HG02798 (cell line): ENCODE measurements at regions not wholly inside any gene's neighbourhood (a gene's known extent, or its start where the extent isn't known, plus 50 kb on each side); places are given as distances from the start of the nearest gene placed in this dataset.

Experiments
- ATAC-seq: cut with Tn5 transposase; IDR thresholded peaks from one replicate; pipeline ENCODE4 v1.9.1; 2021; ENCODE audit warnings: mild to moderate bottlenecking; ENCODE audit not compliant: unreplicated experiment, poor library complexity

DNA sequence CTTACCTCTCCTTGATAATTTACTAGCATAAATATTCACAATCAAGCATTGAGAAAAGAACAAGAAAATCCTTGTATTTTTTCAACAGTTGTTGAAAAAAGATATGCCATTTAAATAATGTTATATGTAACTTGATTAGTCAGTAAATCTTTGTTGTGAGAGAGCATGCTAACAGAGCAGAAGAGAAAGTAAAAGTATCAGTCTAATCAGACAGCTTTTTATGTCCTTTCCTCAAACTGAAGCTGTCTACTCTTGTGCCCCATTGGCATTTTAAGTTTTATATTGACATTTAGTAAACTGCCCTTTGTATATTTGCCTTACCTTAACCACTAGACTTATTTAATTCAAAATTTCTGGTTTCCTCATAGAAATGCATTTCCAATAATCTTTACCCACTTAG lies 668.7 kb downstream of the OTOL1 start:
- no peak for ATAC-seq

GRCh38 chr3:162166543-162166942 lies 669.9 kb downstream of the OTOL1 start:
- ATAC-seq: no peak

DNA sequence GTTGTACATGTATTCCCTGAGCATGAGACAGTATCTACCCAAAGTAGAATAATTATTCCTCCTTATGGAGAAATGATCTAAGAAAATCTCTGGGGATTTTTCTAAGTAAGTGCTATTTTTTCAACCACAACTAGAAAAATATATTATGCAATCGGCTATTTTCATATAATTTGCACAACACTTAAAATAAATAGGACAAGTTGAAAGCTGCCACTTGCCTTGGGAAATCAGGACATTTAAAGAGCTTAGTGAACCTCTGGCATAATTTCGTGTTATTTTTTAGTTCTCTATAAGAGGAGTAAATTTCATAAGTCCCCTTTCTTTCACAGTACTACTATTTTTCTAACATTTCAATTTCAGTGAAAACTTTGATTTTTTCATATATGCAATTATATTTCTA lies 672.1 kb downstream of the OTOL1 start:
- ATAC-seq: no peak

- ATAC-seq: peak; percentile 50
Observed at GRCh38 chr3:162170581-162170980, 674.0 kb downstream of the OTOL1 start.

GRCh38 chr3:162171970-162172369 lies 675.4 kb downstream of the OTOL1 start:
- no peak for ATAC-seq

DNA sequence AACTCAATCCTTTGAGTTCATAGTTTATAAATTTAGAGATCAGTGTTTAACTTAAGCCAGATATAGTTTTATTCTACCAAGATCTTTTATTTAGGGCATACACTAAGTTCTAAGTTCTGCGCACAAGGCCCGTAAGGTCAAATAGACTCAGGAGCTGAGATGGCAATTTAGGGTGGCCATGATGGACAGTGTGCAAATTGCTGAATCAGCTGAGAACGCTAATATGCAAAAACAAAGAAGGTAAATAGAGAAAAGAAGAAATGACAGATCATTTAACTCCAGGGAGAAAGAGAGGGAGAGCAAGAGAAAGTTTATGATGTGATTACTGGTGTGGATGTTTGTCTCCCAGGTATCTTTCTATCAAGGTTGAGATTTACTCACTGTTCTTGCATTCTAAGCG lies 678.5 kb downstream of the OTOL1 start:
- ATAC-seq: no peak

- no peak for ATAC-seq
Observed at GRCh38 chr3:162175878-162176277, 679.3 kb downstream of the OTOL1 start.

DNA sequence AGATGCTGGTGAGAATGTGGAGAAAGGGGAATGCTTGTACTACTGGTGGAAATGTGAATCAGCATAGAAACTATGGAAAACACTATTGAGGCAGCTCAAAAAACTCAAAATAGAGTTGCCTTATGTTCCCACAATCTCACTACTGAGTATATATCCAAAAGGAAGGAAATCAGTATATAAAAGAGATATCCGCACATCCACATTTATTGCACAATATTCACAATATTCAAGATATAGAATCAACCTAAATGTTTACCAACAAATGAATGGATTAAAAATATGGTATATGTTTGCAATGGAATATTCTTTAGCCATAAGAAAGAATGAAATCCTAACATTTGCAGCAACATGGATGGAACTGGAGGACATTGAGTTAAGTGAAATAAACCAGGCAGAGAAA lies 686.8 kb downstream of the OTOL1 start:
- ATAC-seq: no peak

DNA sequence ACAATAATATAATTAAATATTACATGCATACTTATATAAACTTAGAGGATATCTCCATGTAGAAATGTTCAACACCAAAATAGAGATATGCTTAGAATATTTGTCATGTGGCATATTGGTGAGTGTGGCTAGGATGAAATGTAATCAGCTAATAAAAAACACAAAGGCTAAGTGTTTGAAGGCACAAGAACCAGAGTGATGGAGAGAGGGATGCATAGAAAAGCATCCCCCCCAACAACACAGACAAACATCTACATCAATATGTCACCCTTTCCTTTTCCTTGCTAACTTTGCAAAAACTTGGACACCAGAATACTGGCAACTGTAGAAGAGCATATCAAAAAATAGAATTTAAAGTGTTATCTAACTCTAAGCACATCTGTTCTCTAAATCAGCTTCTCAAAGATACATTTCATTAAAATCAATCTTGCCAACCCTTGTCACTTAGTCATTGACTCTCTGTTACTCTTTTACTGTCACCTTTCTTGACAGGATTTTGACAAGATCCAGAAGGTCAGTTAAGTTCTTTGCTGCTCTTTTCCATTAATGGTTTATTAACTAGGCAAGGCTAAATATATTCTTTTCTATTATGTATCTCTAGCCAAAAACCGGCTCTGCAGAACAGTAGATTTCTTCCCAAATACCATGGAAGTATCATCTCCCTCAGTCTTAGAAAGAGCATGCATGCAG lies 695.9 kb downstream of the OTOL1 start:
- ATAC-seq: no peak

DNA sequence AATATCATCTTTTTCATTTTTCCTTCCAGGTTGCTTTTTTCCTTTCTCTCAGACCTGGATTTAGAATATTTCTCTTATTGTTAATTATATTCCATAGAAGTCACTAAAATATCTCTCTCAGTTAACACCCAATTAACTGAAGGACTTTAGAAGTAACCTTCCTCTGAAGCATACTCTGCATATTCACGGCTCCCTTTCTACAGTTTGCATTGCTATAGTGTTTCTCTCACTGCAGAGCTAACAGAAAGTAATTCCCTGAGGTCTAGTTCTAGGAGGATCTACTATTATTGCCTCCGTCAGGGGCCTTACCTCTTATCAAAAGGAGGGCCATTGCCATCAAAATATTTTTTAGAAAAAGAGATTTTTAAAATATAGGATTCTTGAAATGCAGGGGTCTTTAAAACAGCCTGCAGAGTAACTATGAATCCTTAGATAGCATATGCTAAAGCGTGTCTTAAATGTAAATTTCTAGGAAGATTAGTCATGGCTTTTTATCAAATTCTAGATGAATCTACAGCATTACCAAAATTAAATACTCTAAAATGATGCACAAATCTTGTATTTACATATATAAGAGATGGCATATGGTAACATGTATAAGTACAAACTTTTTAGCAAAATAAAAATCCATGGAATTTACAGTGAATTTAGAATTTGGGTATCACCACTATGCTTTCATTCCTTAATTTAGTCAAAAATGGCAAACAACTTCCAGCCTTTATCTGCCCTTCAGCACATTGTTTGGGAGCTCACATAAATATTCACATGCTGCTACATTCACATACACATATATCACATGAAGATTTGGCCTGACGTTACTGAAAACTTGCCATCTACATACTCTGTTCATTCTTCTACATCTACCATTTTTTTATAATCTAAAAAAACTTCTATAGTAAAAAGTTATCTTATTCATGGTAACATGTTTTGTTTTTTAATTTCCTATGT lies 696.8 kb downstream of the OTOL1 start:
- no peak for ATAC-seq

DNA sequence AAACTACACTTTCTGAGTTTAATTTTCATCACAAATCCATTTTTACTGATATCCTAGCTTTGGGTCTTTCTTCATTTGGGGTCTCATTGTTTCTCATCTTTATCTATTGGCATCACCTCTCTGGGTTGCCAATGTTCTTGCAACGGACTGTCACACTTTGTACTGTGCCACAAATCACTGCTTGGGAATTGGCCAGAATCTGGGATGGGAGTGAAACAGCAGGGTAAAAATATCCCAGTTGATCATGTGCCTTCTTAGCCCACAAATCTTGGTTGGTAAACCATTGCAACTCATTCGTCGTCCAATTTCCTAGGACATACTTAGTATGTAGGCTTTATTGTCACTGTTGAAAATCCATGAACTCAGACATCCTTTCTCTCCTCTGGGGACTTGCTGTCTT lies 698.5 kb downstream of the OTOL1 start:
- ATAC-seq: no peak

- no peak for ATAC-seq
Observed at GRCh38 chr3:162196964-162197363, 700.4 kb downstream of the OTOL1 start.

DNA sequence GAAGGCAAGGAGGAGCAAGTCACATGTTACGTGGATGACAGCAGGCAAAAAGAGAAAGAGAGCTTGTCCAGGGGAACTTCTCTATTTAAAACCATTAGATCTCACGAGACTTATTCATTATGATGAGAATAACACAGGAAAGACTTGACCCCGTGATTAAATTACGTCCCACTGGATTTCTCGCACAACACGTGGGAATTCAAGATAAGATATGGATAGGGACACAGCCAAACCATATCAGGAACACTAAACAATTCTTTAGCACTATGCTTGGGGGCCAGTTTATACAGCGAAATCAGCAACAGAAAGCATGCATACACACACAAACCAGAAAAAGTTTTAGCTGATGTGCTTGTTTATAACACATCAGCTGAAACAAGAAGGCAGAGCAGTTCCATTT lies 704.2 kb downstream of the OTOL1 start:
- no peak for ATAC-seq

GRCh38 chr3:162206648-162207047 lies 710.0 kb downstream of the OTOL1 start:
- no peak for ATAC-seq

DNA sequence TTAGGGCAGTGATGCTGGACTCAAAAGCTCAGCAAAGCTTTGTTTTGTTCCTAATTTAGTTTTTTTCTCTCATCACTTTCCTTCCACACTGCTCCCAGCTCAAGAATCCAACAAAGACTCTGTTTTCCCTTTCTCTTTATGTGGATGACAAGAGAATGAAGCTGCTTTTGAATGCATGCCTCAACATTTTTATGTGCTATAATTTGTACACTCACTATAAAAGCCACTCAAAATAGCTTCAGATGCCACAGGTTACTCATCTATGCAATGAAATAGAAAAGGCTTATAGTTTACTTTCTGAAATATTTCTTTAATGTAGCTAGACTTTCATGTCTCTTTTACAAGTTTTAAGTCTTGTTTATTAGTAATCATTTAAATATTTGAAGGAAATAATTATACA lies 714.9 kb downstream of the OTOL1 start:
- ATAC-seq: no peak

DNA sequence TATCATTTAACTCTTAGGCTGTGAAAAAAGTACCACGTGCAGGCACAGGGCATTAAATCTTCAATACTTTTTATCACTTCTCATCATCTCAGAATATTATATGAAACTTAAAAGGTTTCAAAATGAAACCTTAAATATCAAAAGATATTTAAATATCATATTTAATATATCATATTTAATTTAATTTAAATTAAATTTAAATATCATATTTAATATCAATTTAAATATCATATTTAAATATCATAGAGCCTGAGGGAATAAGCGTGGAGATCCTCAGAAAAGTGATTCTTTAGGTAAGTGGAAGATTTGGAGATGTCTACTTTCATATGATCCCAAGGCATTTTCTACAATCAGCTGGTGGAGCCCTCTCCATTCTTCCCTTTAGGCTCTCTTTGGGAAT lies 716.6 kb downstream of the OTOL1 start:
- no peak for ATAC-seq

GRCh38 chr3:162213956-162214355 lies 717.3 kb downstream of the OTOL1 start:
- no peak for ATAC-seq

DNA sequence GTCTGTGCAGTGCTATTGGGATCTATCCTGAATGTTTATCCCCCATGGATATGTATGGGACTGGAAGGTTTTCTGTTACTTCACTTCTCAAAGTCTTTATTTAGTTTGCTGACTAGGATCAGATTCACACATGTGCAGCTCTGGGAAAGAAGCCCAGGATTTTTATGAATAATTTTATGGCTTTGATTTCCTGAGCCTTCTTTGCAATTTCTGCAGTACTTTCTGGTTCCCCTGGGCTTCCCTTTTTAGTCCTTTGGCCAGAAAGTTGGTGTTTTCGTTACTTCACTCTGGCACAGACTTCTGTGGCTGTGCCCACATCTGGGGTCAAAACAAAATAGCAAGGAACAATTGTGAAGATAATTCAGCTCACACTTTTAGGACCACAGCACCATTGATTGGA lies 721.0 kb downstream of the OTOL1 start:
- ATAC-seq: no peak

- no peak for ATAC-seq
Observed at GRCh38 chr3:162218479-162218878, 721.9 kb downstream of the OTOL1 start.

DNA sequence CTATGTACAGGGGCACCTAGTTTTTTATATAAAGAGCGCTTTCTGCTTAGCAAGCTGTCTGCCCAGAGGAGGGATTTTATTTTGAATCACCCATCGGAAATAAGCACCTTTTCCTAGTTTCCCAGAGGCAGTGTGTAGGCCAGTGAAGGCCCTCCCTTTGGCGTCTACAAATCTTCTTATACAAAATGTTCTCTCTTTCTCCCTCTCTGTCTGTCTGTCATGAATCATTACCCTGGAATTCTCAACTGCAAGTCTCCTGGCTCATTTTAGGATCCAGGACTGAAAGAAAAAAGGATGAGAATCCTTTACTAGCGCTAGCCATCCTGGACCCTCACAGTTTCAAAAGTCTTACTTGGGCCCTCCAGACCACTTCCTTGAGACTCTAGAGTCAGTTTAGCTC lies 728.1 kb downstream of the OTOL1 start:
- no peak for ATAC-seq

DNA sequence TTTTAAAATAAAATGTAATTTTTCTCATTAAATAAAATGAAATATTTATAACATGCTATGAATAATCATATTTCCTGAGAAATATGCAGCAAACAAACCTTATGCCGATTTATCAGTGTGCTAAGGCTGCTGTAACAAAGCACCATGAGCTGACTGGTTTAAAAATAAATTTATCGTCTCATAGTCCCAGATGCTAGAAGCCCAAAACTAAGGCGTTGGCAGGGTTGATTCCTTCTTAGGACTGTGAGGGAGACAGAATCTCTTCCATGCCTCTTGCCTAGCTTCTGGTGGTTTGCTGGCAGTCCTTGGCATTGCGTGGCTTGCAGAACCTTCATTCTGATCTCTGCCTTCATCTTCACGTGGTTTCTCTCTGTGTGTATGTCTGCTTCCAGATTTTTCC lies 740.3 kb downstream of the OTOL1 start:
- no peak for ATAC-seq

GRCh38 chr3:162250782-162251181 lies 754.2 kb downstream of the OTOL1 start:
- no peak for ATAC-seq
